OCI-LY3 (cell line): ENCODE measurements at regions not wholly inside any gene's neighbourhood (a gene's known extent, or its start where the extent isn't known, plus 50 kb on each side); places are given as distances from the start of the nearest gene placed in this dataset.

Experiments
- EZH2phosphoT487 ChIP-seq: fragments of 200-600 bp; shearing (Covaris generic); IDR thresholded peaks from 2 replicates; pipeline ENCODE4 v1.6.1; 2018; ENCODE audit warnings: antibody characterized with exemption, mixed run types, low read depth
- TF ChIP-seq, protein P1 (sequence below): fragments of 200-600, 300-600 bp; sonication (generic); IDR thresholded peaks from 2 replicates; pipeline ENCODE4 v1.5.1; 2014; ENCODE audit warnings: antibody characterized with exemption, low read length, low read depth

- TF ChIP-seq, protein P1, sequence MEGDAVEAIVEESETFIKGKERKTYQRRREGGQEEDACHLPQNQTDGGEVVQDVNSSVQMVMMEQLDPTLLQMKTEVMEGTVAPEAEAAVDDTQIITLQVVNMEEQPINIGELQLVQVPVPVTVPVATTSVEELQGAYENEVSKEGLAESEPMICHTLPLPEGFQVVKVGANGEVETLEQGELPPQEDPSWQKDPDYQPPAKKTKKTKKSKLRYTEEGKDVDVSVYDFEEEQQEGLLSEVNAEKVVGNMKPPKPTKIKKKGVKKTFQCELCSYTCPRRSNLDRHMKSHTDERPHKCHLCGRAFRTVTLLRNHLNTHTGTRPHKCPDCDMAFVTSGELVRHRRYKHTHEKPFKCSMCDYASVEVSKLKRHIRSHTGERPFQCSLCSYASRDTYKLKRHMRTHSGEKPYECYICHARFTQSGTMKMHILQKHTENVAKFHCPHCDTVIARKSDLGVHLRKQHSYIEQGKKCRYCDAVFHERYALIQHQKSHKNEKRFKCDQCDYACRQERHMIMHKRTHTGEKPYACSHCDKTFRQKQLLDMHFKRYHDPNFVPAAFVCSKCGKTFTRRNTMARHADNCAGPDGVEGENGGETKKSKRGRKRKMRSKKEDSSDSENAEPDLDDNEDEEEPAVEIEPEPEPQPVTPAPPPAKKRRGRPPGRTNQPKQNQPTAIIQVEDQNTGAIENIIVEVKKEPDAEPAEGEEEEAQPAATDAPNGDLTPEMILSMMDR, result no peak
- TF ChIP-seq EZH2phosphoT487, result no peak
Measured at GRCh38 chr4:31259119-31259518, 539.0 kb downstream of the PCDH7 start.
